ENCODE measurements at regions not wholly inside any gene's neighbourhood (a gene's known extent, or its start where the extent isn't known, plus 50 kb on each side); places are given as distances from the start of the nearest gene placed in this dataset.

DNA sequence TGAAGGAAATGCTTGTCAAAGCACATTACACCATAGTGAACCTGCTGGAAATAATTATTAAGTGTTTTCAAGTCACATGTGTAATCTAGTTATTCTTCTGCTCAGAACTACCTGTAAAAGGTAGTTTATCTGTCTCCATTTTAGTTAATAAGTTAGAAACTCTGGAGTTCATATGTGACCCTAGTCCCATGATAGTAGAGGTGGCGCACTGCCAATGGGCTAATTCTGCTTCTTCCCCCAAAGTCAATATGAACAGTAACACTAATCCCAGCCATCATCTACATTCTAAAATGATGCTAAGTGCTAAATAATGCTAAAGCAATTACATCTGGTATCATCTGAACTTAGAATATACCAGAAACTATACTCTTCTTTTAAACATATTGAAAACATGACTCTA lies 361.0 kb upstream of the NECTIN3 start:
- DNase-seq (ENCODE audit: low read depth, low spot score) (no peak), FAIRE-seq (no peak), ATAC-seq (no peak)
- WGBS (ENCODE audit: insufficient coverage, insufficient replicate concordance, low lambda C conversion rate, missing lambda C conversion rate) = 0% methylated on average over 1 of the region's 1 CpG
- Histone ChIP-seq H3K4me3 (no peak overlapping the region), H3K9ac (ENCODE audit: control insufficient read depth, insufficient read depth, low read length) (no peak overlapping the region), H2AFZ (ENCODE audit: control insufficient read depth, low read depth, low read length) (no peak overlapping the region), H3K9me3 (replicated peaks; ENCODE audit: control insufficient read depth, insufficient read depth, low read length) (no peaks in the 10 kb centered on the region), H3K27me3 (replicated peaks in 1 of 2; ENCODE audit: control insufficient read depth in 2 of 2, insufficient read depth in 2 of 2, low read length in 1 of 2) (no peaks in the 10 kb centered on the region), H4K20me1 (ENCODE audit: control insufficient read depth, insufficient read depth) (no peaks in the 10 kb centered on the region), H3K79me2 (ENCODE audit: control insufficient read depth, insufficient read depth, low read length) (no peaks in the 10 kb centered on the region), H3K4me1 (ENCODE audit: control insufficient read depth, insufficient read depth, low read length) (no peaks in the 10 kb centered on the region), H3K36me3 (ENCODE audit: control insufficient read depth in 2 of 2, insufficient read depth in 2 of 2, low read length in 1 of 2) (no peaks in the 10 kb centered on the region), H3K4me2 (ENCODE audit: control insufficient read depth, insufficient read depth) (no peak overlapping the region), H3K27ac (ENCODE audit: control insufficient read depth, insufficient read depth) (no peak overlapping the region)
- TF ChIP-seq SIN3A (IDR thresholded peaks at IDR 0.05; ENCODE audit: low read depth, low read length) (no peak), EZH2 (IDR thresholded peaks at IDR 0.05; ENCODE audit: borderline replicate concordance, control insufficient read depth, low read depth, low read length) (no peak)
- intact Hi-C loops (cut with micrococcal nuclease; ENCODE audit: unreplicated experiment) = no loop called here
- SMC1A ChIA-PET (ENCODE audit: uncharacterized antibody, unreplicated experiment) = no interaction called here
- in situ Hi-C loops (cut with MboI) = no loop called here
- CTCF ChIA-PET = no interaction called here
- RAD21 ChIA-PET (ENCODE audit: unreplicated experiment) = no interaction called here
- POLR2A ChIA-PET = no interaction called here
- no TSS peak for BruUV-seq (replicated peaks)

DNA sequence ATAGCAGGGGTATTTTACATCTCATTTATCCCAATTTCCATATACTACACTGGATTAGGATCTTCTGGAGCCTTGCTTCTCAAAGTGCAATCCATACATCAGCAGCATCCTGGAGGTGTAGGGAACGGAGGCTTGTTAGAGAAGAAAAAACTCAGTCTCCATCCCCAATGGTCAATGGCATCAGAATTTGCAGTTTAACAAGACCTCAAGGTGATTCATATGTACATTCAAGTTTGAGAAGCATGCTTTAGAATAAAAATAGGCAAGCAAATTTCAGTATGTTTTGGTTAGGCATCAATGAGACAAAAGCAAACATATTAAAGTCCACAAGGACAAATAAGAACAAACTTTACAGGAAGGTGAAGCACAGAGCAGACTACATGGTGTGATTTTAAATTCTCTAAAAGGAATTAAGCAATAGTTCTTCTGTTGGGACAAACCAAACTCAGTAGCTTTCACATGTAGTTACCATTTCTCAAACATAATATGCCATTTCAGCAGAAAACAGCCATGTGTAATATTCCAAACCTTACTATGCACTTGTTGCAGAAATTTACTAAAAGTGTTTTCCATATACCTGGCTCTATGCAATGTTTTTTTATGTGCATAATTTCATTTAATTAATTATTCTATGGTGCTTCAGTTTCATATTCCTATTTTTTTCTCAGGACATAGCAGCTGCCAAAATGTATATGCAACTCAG lies 360.3 kb upstream of the NECTIN3 start:
- H3K79me2 ChIP-seq (ENCODE audit: control insufficient read depth, insufficient read depth, low read length) = no peaks in the 10 kb centered on the region
- H4K20me1 ChIP-seq (ENCODE audit: control insufficient read depth, insufficient read depth) = no peaks in the 10 kb centered on the region
- H3K4me1 ChIP-seq (ENCODE audit: control insufficient read depth, insufficient read depth, low read length) = no peaks in the 10 kb centered on the region
- ATAC-seq (no peak), DNase-seq (ENCODE audit: low read depth, low spot score) (no peak), FAIRE-seq (no peak)
- H3K9ac ChIP-seq (ENCODE audit: control insufficient read depth, insufficient read depth, low read length) = no peak overlapping the region
- ChIA-PET SMC1A (ENCODE audit: uncharacterized antibody, unreplicated experiment) (interaction anchor here (0.6 kb wide), 1 partner anchor 392 kb away, joined by 3 read pairs; no protein-coding TSS in a partner anchor), RAD21 (ENCODE audit: unreplicated experiment) (no interaction called here), POLR2A (no interaction called here), CTCF (interaction anchor here (0.5 to 1.0 kb wide), 2 partner anchors 12 to 22 kb away, joined by 3 read pairs; no protein-coding TSS in a partner anchor)
- 0% methylated on average over 1 of the region's 1 CpG for WGBS (ENCODE audit: insufficient coverage, insufficient replicate concordance, low lambda C conversion rate, missing lambda C conversion rate)
- no peak overlapping the region for H3K4me2 ChIP-seq (ENCODE audit: control insufficient read depth, insufficient read depth)
- H3K9me3 ChIP-seq (replicated peaks; ENCODE audit: control insufficient read depth, insufficient read depth, low read length) = no peaks in the 10 kb centered on the region
- H3K4me3 ChIP-seq = no peak overlapping the region
- intact Hi-C loops (cut with micrococcal nuclease; ENCODE audit: unreplicated experiment) (no loop called here), in situ Hi-C loops (cut with MboI) (no loop called here)
- H3K27me3 ChIP-seq (replicated peaks in 1 of 2; ENCODE audit: control insufficient read depth in 2 of 2, insufficient read depth in 2 of 2, low read length in 1 of 2) = no peaks in the 10 kb centered on the region
- no peak overlapping the region for H2AFZ ChIP-seq (ENCODE audit: control insufficient read depth, low read depth, low read length)
- BruUV-seq (replicated peaks) = no TSS peak
- H3K27ac ChIP-seq (ENCODE audit: control insufficient read depth, insufficient read depth) = no peak overlapping the region
- no peaks in the 10 kb centered on the region for H3K36me3 ChIP-seq (ENCODE audit: control insufficient read depth in 2 of 2, insufficient read depth in 2 of 2, low read length in 1 of 2)
- TF ChIP-seq HCFC1 (IDR thresholded peaks at IDR 0.05; ENCODE audit: low read length) (no peak), CREB1 (IDR thresholded peaks at IDR 0.05; ENCODE audit: low read depth) (no peak), PAX5 (IDR thresholded peaks at IDR 0.05; ENCODE audit: borderline replicate concordance, low read depth, low read length) (no peak), RCOR1 (conservative IDR thresholded peaks at IDR 0.05; ENCODE audit: low read depth, low read length) (no peak), ZNF217 (IDR thresholded peaks at IDR 0.05) (no peak), POU2F2 (IDR thresholded peaks at IDR 0.05; ENCODE audit: borderline replicate concordance, low read depth, low read length) (no peak), MYC (IDR thresholded peaks at IDR 0.05; ENCODE audit: insufficient read depth, insufficient read length, insufficient replicate concordance, low read length, severe bottlenecking) (no peak)
- TF ChIP-seq, protein P1, sequence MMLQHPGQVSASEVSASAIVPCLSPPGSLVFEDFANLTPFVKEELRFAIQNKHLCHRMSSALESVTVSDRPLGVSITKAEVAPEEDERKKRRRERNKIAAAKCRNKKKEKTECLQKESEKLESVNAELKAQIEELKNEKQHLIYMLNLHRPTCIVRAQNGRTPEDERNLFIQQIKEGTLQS (IDR thresholded peaks at IDR 0.05; ENCODE audit: borderline replicate concordance, extremely low read depth, low read depth, low read length) = no peak
- TF ChIP-seq, protein P2, sequence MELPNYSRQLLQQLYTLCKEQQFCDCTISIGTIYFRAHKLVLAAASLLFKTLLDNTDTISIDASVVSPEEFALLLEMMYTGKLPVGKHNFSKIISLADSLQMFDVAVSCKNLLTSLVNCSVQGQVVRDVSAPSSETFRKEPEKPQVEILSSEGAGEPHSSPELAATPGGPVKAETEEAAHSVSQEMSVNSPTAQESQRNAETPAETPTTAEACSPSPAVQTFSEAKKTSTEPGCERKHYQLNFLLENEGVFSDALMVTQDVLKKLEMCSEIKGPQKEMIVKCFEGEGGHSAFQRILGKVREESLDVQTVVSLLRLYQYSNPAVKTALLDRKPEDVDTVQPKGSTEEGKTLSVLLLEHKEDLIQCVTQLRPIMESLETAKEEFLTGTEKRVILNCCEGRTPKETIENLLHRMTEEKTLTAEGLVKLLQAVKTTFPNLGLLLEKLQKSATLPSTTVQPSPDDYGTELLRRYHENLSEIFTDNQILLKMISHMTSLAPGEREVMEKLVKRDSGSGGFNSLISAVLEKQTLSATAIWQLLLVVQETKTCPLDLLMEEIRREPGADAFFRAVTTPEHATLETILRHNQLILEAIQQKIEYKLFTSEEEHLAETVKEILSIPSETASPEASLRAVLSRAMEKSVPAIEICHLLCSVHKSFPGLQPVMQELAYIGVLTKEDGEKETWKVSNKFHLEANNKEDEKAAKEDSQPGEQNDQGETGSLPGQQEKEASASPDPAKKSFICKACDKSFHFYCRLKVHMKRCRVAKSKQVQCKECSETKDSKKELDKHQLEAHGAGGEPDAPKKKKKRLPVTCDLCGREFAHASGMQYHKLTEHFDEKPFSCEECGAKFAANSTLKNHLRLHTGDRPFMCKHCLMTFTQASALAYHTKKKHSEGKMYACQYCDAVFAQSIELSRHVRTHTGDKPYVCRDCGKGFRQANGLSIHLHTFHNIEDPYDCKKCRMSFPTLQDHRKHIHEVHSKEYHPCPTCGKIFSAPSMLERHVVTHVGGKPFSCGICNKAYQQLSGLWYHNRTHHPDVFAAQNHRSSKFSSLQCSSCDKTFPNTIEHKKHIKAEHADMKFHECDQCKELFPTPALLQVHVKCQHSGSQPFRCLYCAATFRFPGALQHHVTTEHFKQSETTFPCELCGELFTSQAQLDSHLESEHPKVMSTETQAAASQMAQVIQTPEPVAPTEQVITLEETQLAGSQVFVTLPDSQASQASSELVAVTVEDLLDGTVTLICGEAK (IDR thresholded peaks at IDR 0.05; ENCODE audit: borderline replicate concordance) = no peak

Measured in GM12878 (cell line).